Keratinocyte (primary cell): ENCODE measurements at regions not wholly inside any gene's neighbourhood (a gene's known extent, or its start where the extent isn't known, plus 50 kb on each side); places are given as distances from the start of the nearest gene placed in this dataset.
A peak's percentile ranks its signal among the peaks of the same experiment; 100 is the strongest.

ENCODE experiments used
- DNase-seq: peaks from one replicate; pipeline ENCODE4 v3.0.0-alpha.2; 2011; ENCODE audit warnings: low read depth, missing footprints, low spot score
- FAIRE-seq: peaks from 2 replicates; lab custom pipeline; 2011; peaks lifted over from hg19 to GRCh38; lab: Jason Lieb, UNC
- H2AFZ ChIP-seq: 2 replicates; pipeline ENCODE4 v1.6.0; 2012; ENCODE audit warnings: low read length, control low read depth, inconsistent platforms; ENCODE audit not compliant: control insufficient read depth
- H3K27ac ChIP-seq: 2 replicates; pipeline ENCODE4 v1.5.1; 2011; ENCODE audit warnings: low read length; ENCODE audit not compliant: control insufficient read depth, insufficient read depth
- H3K27me3 ChIP-seq: 3 replicates; pipeline ENCODE4 v1.6.0; 2011; ENCODE audit warnings: low read length; ENCODE audit not compliant: control insufficient read depth, insufficient read depth; ENCODE audit errors: extremely low read depth
- H3K36me3 ChIP-seq, 2 experiments: 2 replicates in 1 of 2; 3 replicates in 1 of 2; pipeline ENCODE4 v1.5.1; 2011; ENCODE audit warnings: low read length in 2 of 2, mild to moderate bottlenecking in 1 of 2; ENCODE audit not compliant: control insufficient read depth in 2 of 2, insufficient read depth in 2 of 2; ENCODE audit errors: extremely low read depth in 1 of 2
- H3K4me1 ChIP-seq: 3 replicates; pipeline ENCODE4 v1.5.1; 2011; ENCODE audit warnings: low read length; ENCODE audit not compliant: control insufficient read depth, insufficient read depth; ENCODE audit errors: extremely low read depth
- H3K4me2 ChIP-seq: 3 replicates; pipeline ENCODE4 v1.6.0; 2011; ENCODE audit warnings: low read depth, low read length; ENCODE audit not compliant: control insufficient read depth, insufficient read depth; ENCODE audit errors: extremely low read depth
- H3K4me3 ChIP-seq, 3 experiments: fragments of 200-600 bp in 1 of 3; sonication (generic) in 1 of 3; 2 replicates in 2 of 3; 3 replicates in 1 of 3; pipeline ENCODE4 v1.5.1; 2011 to 2016; ENCODE audit warnings: low read length in 3 of 3, mild to moderate bottlenecking in 3 of 3, control low read depth in 2 of 3, inconsistent platforms in 1 of 3, low read depth in 1 of 3, mixed read lengths in 1 of 3, mixed run types in 1 of 3, moderate library complexity in 1 of 3; ENCODE audit not compliant: control insufficient read depth in 2 of 3, insufficient read depth in 2 of 3; ENCODE audit errors: extremely low read depth in 1 of 3
- H3K79me2 ChIP-seq: 2 replicates; pipeline ENCODE4 v1.6.0; 2012; ENCODE audit warnings: low read length; ENCODE audit not compliant: control insufficient read depth, insufficient read depth
- H3K9ac ChIP-seq: 3 replicates; pipeline ENCODE4 v1.6.0; 2011; ENCODE audit warnings: low read length; ENCODE audit not compliant: control insufficient read depth, insufficient read depth; ENCODE audit errors: extremely low read depth
- H3K9me1 ChIP-seq: 3 replicates; pipeline ENCODE4 v1.6.0; 2011; ENCODE audit warnings: low read length; ENCODE audit not compliant: control insufficient read depth, insufficient read depth; ENCODE audit errors: extremely low read depth
- H3K9me3 ChIP-seq: 2 replicates; pipeline ENCODE4 v1.5.1; 2012; ENCODE audit warnings: low read depth, low read length; ENCODE audit not compliant: control insufficient read depth
- H4K20me1 ChIP-seq: 3 replicates; pipeline ENCODE4 v1.6.0; 2011; ENCODE audit warnings: low read length; ENCODE audit not compliant: control insufficient read depth, insufficient read depth; ENCODE audit errors: extremely low read depth
- CTCF ChIP-seq, 3 experiments: IDR thresholded peaks in 1 of 3; conservative IDR thresholded peaks in 1 of 3; optimal IDR thresholded peaks in 1 of 3; 2 replicates in 2 of 3; 3 replicates in 1 of 3; pipeline versions ENCODE3 to v1.5.1; 2011; ENCODE audit warnings: low read length in 3 of 3, mild to moderate bottlenecking in 3 of 3, moderate library complexity in 2 of 3, control low read depth in 1 of 3, inconsistent platforms in 1 of 3; ENCODE audit not compliant: insufficient read depth in 2 of 3; ENCODE audit errors: extremely low read depth in 1 of 3
- EZH2 ChIP-seq: IDR thresholded peaks from one replicate; pipeline ENCODE4 v1.6.1; 2012; ENCODE audit warnings: inconsistent platforms, mild to moderate bottlenecking, low read length, moderate library complexity
- dilution Hi-C: fragments of 300-500 bp; cut with MboI; formaldehyde crosslinking; loops from one replicate; pipeline ENCODE4 v1.7.0; 2020; ENCODE audit warnings: low sequenced_read_pairs; ENCODE audit not compliant: extremely low pct_ligation_motif_present

GRCh38 chr4:28966982-28967381, 1753.2 kb upstream of the PCDH7 start:
- Histone ChIP-seq H3K9me3 (no peaks in the 10 kb centered on the region), H3K9ac (no peak overlapping the region), H3K79me2 (no peaks in the 10 kb centered on the region), H3K4me2 (no peak overlapping the region), H3K36me3 (no peaks in the 10 kb centered on the region), H3K4me1 (peaks cover 4% of the 10 kb centered on the region), H3K4me3 (no peak overlapping the region), H3K9me1 (no peaks in the 10 kb centered on the region), H2AFZ (peak overlapping the region; percentile 44), H3K27me3 (no peaks in the 10 kb centered on the region), H4K20me1 (no peaks in the 10 kb centered on the region), H3K27ac (no peak overlapping the region)
- TF ChIP-seq CTCF (optimal IDR thresholded peaks at IDR 0.05 in 1 of 3, IDR thresholded peaks at IDR 0.05 in 1 of 3, conservative IDR thresholded peaks at IDR 0.05 in 1 of 3; ENCODE audit: extremely low read depth in 1 of 3, insufficient read depth in 2 of 3, low read length in 3 of 3): no peak
- DNase-seq (no peak), FAIRE-seq (no peak)
- dilution Hi-C loops: no loop called here

DNA sequence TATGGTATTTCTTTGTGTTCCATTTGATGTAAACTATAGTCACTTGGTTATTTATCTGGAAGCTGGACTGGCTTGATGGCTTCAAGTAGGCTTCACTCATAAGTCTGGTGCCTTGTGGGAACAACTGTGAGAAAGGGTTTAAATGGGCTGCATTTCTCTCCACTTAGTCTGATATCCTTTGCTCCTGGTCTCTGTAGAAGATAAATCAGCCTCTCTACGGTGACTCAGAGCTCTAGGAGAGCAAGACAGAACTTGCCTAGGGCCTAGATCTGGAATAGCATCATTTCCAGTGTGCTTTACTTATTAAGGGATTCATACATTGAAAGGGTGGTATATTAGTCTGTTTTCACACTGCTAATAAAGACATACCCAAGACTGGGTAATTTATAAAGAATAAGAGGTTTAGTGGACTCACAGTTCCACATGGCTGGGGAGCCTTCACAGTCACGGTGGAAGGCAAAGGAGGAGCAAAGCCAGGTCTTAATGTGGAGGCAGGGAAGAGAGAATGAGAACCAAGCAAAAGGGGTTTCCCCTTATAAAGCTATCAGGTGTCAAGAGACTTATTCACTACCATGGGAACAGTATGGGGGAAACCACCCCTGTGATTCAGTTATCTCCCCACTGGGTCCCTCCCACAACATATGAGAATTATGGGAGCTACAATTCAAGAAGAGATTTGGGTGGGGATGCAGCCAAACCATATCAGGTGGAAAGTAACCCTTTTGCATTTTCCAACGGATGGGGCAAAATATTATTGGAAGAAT, 1746.4 kb upstream of the PCDH7 start:
- no peak for TF ChIP-seq EZH2
- TF ChIP-seq CTCF (optimal IDR thresholded peaks at IDR 0.05 in 1 of 3, IDR thresholded peaks at IDR 0.05 in 1 of 3, conservative IDR thresholded peaks at IDR 0.05 in 1 of 3; ENCODE audit: extremely low read depth in 1 of 3, insufficient read depth in 2 of 3, low read length in 3 of 3): no peak
- no peaks in the 10 kb centered on the region for H3K9me1 ChIP-seq
- FAIRE-seq: peak; percentile 88
- H2AFZ ChIP-seq: peak overlapping the region; percentile 26
- H3K4me1 ChIP-seq: peaks cover 5% of the 10 kb centered on the region
- H3K27me3 ChIP-seq: no peaks in the 10 kb centered on the region
- no peak overlapping the region for H3K9ac ChIP-seq
- H3K36me3 ChIP-seq: no peaks in the 10 kb centered on the region
- H3K4me3 ChIP-seq: no peak overlapping the region
- no peaks in the 10 kb centered on the region for H3K79me2 ChIP-seq
- no peaks in the 10 kb centered on the region for H3K9me3 ChIP-seq
- no peaks in the 10 kb centered on the region for H4K20me1 ChIP-seq
- H3K27ac ChIP-seq: peak overlapping the region; percentile 55
- no peak for DNase-seq
- H3K4me2 ChIP-seq: no peak overlapping the region
- dilution Hi-C loops: no loop called here
